Keratinocyte (primary cell): ENCODE measurements at regions not wholly inside any gene's neighbourhood (a gene's known extent, or its start where the extent isn't known, plus 50 kb on each side); places are given as distances from the start of the nearest gene placed in this dataset.

Experiments
- DNase-seq: peaks from one replicate; pipeline ENCODE4 v3.0.0-alpha.2; 2011; ENCODE audit warnings: low read depth, missing footprints, low spot score
- FAIRE-seq: peaks from 2 replicates; lab custom pipeline; 2011; peaks lifted over from hg19 to GRCh38; lab: Jason Lieb, UNC
- H2AFZ ChIP-seq: 2 replicates; pipeline ENCODE4 v1.6.0; 2012; ENCODE audit warnings: low read length, control low read depth, inconsistent platforms; ENCODE audit not compliant: control insufficient read depth
- H3K27ac ChIP-seq: 2 replicates; pipeline ENCODE4 v1.5.1; 2011; ENCODE audit warnings: low read length; ENCODE audit not compliant: control insufficient read depth, insufficient read depth
- H3K27me3 ChIP-seq: 3 replicates; pipeline ENCODE4 v1.6.0; 2011; ENCODE audit warnings: low read length; ENCODE audit not compliant: control insufficient read depth, insufficient read depth; ENCODE audit errors: extremely low read depth
- H3K36me3 ChIP-seq, 2 experiments: 2 replicates in 1 of 2; 3 replicates in 1 of 2; pipeline ENCODE4 v1.5.1; 2011; ENCODE audit warnings: low read length in 2 of 2, mild to moderate bottlenecking in 1 of 2; ENCODE audit not compliant: control insufficient read depth in 2 of 2, insufficient read depth in 2 of 2; ENCODE audit errors: extremely low read depth in 1 of 2
- H3K4me1 ChIP-seq: 3 replicates; pipeline ENCODE4 v1.5.1; 2011; ENCODE audit warnings: low read length; ENCODE audit not compliant: control insufficient read depth, insufficient read depth; ENCODE audit errors: extremely low read depth
- H3K4me2 ChIP-seq: 3 replicates; pipeline ENCODE4 v1.6.0; 2011; ENCODE audit warnings: low read depth, low read length; ENCODE audit not compliant: control insufficient read depth, insufficient read depth; ENCODE audit errors: extremely low read depth
- H3K4me3 ChIP-seq, 3 experiments: fragments of 200-600 bp in 1 of 3; sonication (generic) in 1 of 3; 2 replicates in 2 of 3; 3 replicates in 1 of 3; pipeline ENCODE4 v1.5.1; 2011 to 2016; ENCODE audit warnings: low read length in 3 of 3, mild to moderate bottlenecking in 3 of 3, control low read depth in 2 of 3, inconsistent platforms in 1 of 3, low read depth in 1 of 3, mixed read lengths in 1 of 3, mixed run types in 1 of 3, moderate library complexity in 1 of 3; ENCODE audit not compliant: control insufficient read depth in 2 of 3, insufficient read depth in 2 of 3; ENCODE audit errors: extremely low read depth in 1 of 3
- H3K79me2 ChIP-seq: 2 replicates; pipeline ENCODE4 v1.6.0; 2012; ENCODE audit warnings: low read length; ENCODE audit not compliant: control insufficient read depth, insufficient read depth
- H3K9ac ChIP-seq: 3 replicates; pipeline ENCODE4 v1.6.0; 2011; ENCODE audit warnings: low read length; ENCODE audit not compliant: control insufficient read depth, insufficient read depth; ENCODE audit errors: extremely low read depth
- H3K9me1 ChIP-seq: 3 replicates; pipeline ENCODE4 v1.6.0; 2011; ENCODE audit warnings: low read length; ENCODE audit not compliant: control insufficient read depth, insufficient read depth; ENCODE audit errors: extremely low read depth
- H3K9me3 ChIP-seq: 2 replicates; pipeline ENCODE4 v1.5.1; 2012; ENCODE audit warnings: low read depth, low read length; ENCODE audit not compliant: control insufficient read depth
- H4K20me1 ChIP-seq: 3 replicates; pipeline ENCODE4 v1.6.0; 2011; ENCODE audit warnings: low read length; ENCODE audit not compliant: control insufficient read depth, insufficient read depth; ENCODE audit errors: extremely low read depth
- CTCF ChIP-seq, 3 experiments: IDR thresholded peaks in 1 of 3; conservative IDR thresholded peaks in 1 of 3; optimal IDR thresholded peaks in 1 of 3; 2 replicates in 2 of 3; 3 replicates in 1 of 3; pipeline versions ENCODE3 to v1.5.1; 2011; ENCODE audit warnings: low read length in 3 of 3, mild to moderate bottlenecking in 3 of 3, moderate library complexity in 2 of 3, control low read depth in 1 of 3, inconsistent platforms in 1 of 3; ENCODE audit not compliant: insufficient read depth in 2 of 3; ENCODE audit errors: extremely low read depth in 1 of 3
- EZH2 ChIP-seq: IDR thresholded peaks from one replicate; pipeline ENCODE4 v1.6.1; 2012; ENCODE audit warnings: inconsistent platforms, mild to moderate bottlenecking, low read length, moderate library complexity
- dilution Hi-C: fragments of 300-500 bp; cut with MboI; formaldehyde crosslinking; loops from one replicate; pipeline ENCODE4 v1.7.0; 2020; ENCODE audit warnings: low sequenced_read_pairs; ENCODE audit not compliant: extremely low pct_ligation_motif_present

- H3K79me2 ChIP-seq: no peaks in the 10 kb centered on the region
- no peak overlapping the region for H3K27ac ChIP-seq
- TF ChIP-seq CTCF (optimal IDR thresholded peaks at IDR 0.05 in 1 of 3, IDR thresholded peaks at IDR 0.05 in 1 of 3, conservative IDR thresholded peaks at IDR 0.05 in 1 of 3; ENCODE audit: extremely low read depth in 1 of 3, insufficient read depth in 2 of 3, low read length in 3 of 3) (no peak), EZH2 (no peak)
- H3K27me3 ChIP-seq: no peaks in the 10 kb centered on the region
- no peak overlapping the region for H3K4me2 ChIP-seq
- H3K9ac ChIP-seq: no peak overlapping the region
- H3K4me1 ChIP-seq: peaks cover 10% of the 10 kb centered on the region
- no peaks in the 10 kb centered on the region for H4K20me1 ChIP-seq
- H3K4me3 ChIP-seq: no peak overlapping the region
- no peaks in the 10 kb centered on the region for H3K36me3 ChIP-seq
- H3K9me3 ChIP-seq: no peaks in the 10 kb centered on the region
- H2AFZ ChIP-seq: no peak overlapping the region
- FAIRE-seq (peak; percentile 39), DNase-seq (no peak)
- dilution Hi-C loops: no loop called here
- H3K9me1 ChIP-seq: no peaks in the 10 kb centered on the region
These were observed 74.4 kb upstream of the FOXC1 start for GRCh38 chr6:1535295-1535694.

GRCh38 chr6:1536526-1537429 is 72.9 kb upstream of the FOXC1 start:
- no peaks in the 10 kb centered on the region for H4K20me1 ChIP-seq
- H3K36me3 ChIP-seq: no peaks in the 10 kb centered on the region
- H3K9me3 ChIP-seq: no peaks in the 10 kb centered on the region
- H3K27me3 ChIP-seq: no peaks in the 10 kb centered on the region
- no peak overlapping the region for H3K4me2 ChIP-seq
- DNase-seq: no peak
- H2AFZ ChIP-seq: no peak overlapping the region
- TF ChIP-seq EZH2 (no peak), CTCF (optimal IDR thresholded peaks at IDR 0.05 in 1 of 3, IDR thresholded peaks at IDR 0.05 in 1 of 3, conservative IDR thresholded peaks at IDR 0.05 in 1 of 3; ENCODE audit: extremely low read depth in 1 of 3, insufficient read depth in 2 of 3, low read length in 3 of 3) (no peak)
- no peak for FAIRE-seq
- dilution Hi-C loops: no loop called here
- H3K9ac ChIP-seq: no peak overlapping the region
- H3K9me1 ChIP-seq: no peaks in the 10 kb centered on the region
- H3K4me3 ChIP-seq: no peak overlapping the region
- H3K79me2 ChIP-seq: no peaks in the 10 kb centered on the region
- no peak overlapping the region for H3K27ac ChIP-seq
- H3K4me1 ChIP-seq: peaks cover 10% of the 10 kb centered on the region
